ENCODE measurements at regions not wholly inside any gene's neighbourhood (a gene's known extent, or its start where the extent isn't known, plus 50 kb on each side); places are given as distances from the start of the nearest gene placed in this dataset.

GRCh38 chr5:167845952-167846351 is 445.5 kb upstream of the WWC1 start (continued):
- TF ChIP-seq ISL1 (CRISPR knock-in tag; IDR thresholded peaks at IDR 0.05) (no peak), ZNF8 (CRISPR knock-in tag; IDR thresholded peaks at IDR 0.05) (no peak), OSR1 (CRISPR knock-in tag; IDR thresholded peaks at IDR 0.05) (no peak), ARNTL (CRISPR knock-in tag; IDR thresholded peaks at IDR 0.05; ENCODE audit: borderline replicate concordance, low read depth) (no peak), RARB (CRISPR knock-in tag; IDR thresholded peaks at IDR 0.05) (no peak), TOX (CRISPR knock-in tag; IDR thresholded peaks at IDR 0.05; ENCODE audit: borderline replicate concordance) (no peak), ZNF565 (CRISPR knock-in tag; conservative IDR thresholded peaks at IDR 0.05; ENCODE audit: low read depth) (no peak)
- TF ChIP-seq, protein P1, sequence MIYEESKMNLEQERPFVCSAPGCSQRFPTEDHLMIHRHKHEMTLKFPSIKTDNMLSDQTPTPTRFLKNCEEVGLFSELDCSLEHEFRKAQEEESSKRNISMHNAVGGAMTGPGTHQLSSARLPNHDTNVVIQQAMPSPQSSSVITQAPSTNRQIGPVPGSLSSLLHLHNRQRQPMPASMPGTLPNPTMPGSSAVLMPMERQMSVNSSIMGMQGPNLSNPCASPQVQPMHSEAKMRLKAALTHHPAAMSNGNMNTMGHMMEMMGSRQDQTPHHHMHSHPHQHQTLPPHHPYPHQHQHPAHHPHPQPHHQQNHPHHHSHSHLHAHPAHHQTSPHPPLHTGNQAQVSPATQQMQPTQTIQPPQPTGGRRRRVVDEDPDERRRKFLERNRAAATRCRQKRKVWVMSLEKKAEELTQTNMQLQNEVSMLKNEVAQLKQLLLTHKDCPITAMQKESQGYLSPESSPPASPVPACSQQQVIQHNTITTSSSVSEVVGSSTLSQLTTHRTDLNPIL (CRISPR knock-in tag; IDR thresholded peaks at IDR 0.05; ENCODE audit: low read depth) = no peak

- TF ChIP-seq, protein P2, sequence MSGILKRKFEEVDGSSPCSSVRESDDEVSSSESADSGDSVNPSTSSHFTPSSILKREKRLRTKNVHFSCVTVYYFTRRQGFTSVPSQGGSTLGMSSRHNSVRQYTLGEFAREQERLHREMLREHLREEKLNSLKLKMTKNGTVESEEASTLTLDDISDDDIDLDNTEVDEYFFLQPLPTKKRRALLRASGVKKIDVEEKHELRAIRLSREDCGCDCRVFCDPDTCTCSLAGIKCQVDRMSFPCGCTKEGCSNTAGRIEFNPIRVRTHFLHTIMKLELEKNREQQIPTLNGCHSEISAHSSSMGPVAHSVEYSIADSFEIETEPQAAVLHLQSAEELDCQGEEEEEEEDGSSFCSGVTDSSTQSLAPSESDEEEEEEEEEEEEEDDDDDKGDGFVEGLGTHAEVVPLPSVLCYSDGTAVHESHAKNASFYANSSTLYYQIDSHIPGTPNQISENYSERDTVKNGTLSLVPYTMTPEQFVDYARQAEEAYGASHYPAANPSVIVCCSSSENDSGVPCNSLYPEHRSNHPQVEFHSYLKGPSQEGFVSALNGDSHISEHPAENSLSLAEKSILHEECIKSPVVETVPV (CRISPR knock-in tag; IDR thresholded peaks at IDR 0.05) = no peak
- no peak for TF ChIP-seq ZNF8 (CRISPR knock-in tag; IDR thresholded peaks at IDR 0.05)
- TF ChIP-seq CSDC2 (CRISPR knock-in tag; IDR thresholded peaks at IDR 0.05) = no peak
- no peak for TF ChIP-seq ZC3H10 (CRISPR knock-in tag; IDR thresholded peaks at IDR 0.05)
- no peak for TF ChIP-seq ARNTL (CRISPR knock-in tag; IDR thresholded peaks at IDR 0.05; ENCODE audit: borderline replicate concordance, low read depth)
- TF ChIP-seq TCF4 (CRISPR knock-in tag; IDR thresholded peaks at IDR 0.05; ENCODE audit: borderline replicate concordance) = no peak
- no peak for TF ChIP-seq ZNF70 (CRISPR knock-in tag; IDR thresholded peaks at IDR 0.05)
- no peak for TF ChIP-seq ZNF565 (CRISPR knock-in tag; conservative IDR thresholded peaks at IDR 0.05; ENCODE audit: low read depth)
- TF ChIP-seq RARB (CRISPR knock-in tag; IDR thresholded peaks at IDR 0.05) = no peak
- no peak for TF ChIP-seq OSR1 (CRISPR knock-in tag; IDR thresholded peaks at IDR 0.05)
- no peak for TF ChIP-seq GLIS3 (CRISPR knock-in tag; IDR thresholded peaks at IDR 0.05)
- TF ChIP-seq, protein P1 (CRISPR knock-in tag; IDR thresholded peaks at IDR 0.05; ENCODE audit: low read depth) = no peak
- no peak for TF ChIP-seq SNAI2 (CRISPR knock-in tag; IDR thresholded peaks at IDR 0.05)
- TF ChIP-seq PATZ1 (CRISPR knock-in tag; IDR thresholded peaks at IDR 0.05; ENCODE audit: borderline replicate concordance) = no peak
- no peak for ATAC-seq
These were observed 441.6 kb upstream of the WWC1 start for GRCh38 chr5:167849874-167850273.

GRCh38 chr5:167850911-167851310 is 440.5 kb upstream of the WWC1 start:
- ATAC-seq = no peak
- no peak for TF ChIP-seq SNAI2 (CRISPR knock-in tag; IDR thresholded peaks at IDR 0.05)
- TF ChIP-seq PATZ1 (CRISPR knock-in tag; IDR thresholded peaks at IDR 0.05; ENCODE audit: borderline replicate concordance) = no peak
- TF ChIP-seq, protein P1 (CRISPR knock-in tag; IDR thresholded peaks at IDR 0.05; ENCODE audit: low read depth) = no peak
- TF ChIP-seq ZNF565 (CRISPR knock-in tag; conservative IDR thresholded peaks at IDR 0.05; ENCODE audit: low read depth) = no peak
- TF ChIP-seq ZFP30 (CRISPR knock-in tag; IDR thresholded peaks at IDR 0.05) = no peak
- no peak for TF ChIP-seq OSR1 (CRISPR knock-in tag; IDR thresholded peaks at IDR 0.05)
- no peak for TF ChIP-seq TCF4 (CRISPR knock-in tag; IDR thresholded peaks at IDR 0.05; ENCODE audit: borderline replicate concordance)
- no peak for TF ChIP-seq TSHZ2 (CRISPR knock-in tag; IDR thresholded peaks at IDR 0.05)
- TF ChIP-seq ZFP3 (CRISPR knock-in tag; IDR thresholded peaks at IDR 0.05) = no peak
- TF ChIP-seq, protein P2 (CRISPR knock-in tag; IDR thresholded peaks at IDR 0.05) = no peak
- TF ChIP-seq ZNF8 (CRISPR knock-in tag; IDR thresholded peaks at IDR 0.05) = no peak
- no peak for TF ChIP-seq ZC3H10 (CRISPR knock-in tag; IDR thresholded peaks at IDR 0.05)
- no peak for TF ChIP-seq RARB (CRISPR knock-in tag; IDR thresholded peaks at IDR 0.05)
- no peak for TF ChIP-seq PPARA (CRISPR knock-in tag; IDR thresholded peaks at IDR 0.05; ENCODE audit: borderline replicate concordance)
- TF ChIP-seq ESRRG (CRISPR knock-in tag; IDR thresholded peaks at IDR 0.05) = no peak

Data from SK-N-SH treated with all-trans-retinoic acid at 6 μM for 48 hours (cell line).